HG02759 (cell line): ENCODE measurements at regions not wholly inside any gene's neighbourhood (a gene's known extent, or its start where the extent isn't known, plus 50 kb on each side); places are given as distances from the start of the nearest gene placed in this dataset.
"Not testable (repeated sequence)": the region's sequence is repeated elsewhere in the genome, so short reads cannot be mapped to it uniquely, and the experiment has no call there.

ENCODE experiments used
- ATAC-seq: cut with Tn5 transposase; IDR thresholded peaks from one replicate; pipeline ENCODE4 v1.9.1; 2021; ENCODE audit warnings: mild to moderate bottlenecking, moderate library complexity; ENCODE audit not compliant: unreplicated experiment

- ATAC-seq = no peak
These were observed 1465.7 kb upstream of the DIAPH2 start for GRCh38 chrX:95218976-95219375.

- ATAC-seq = no peak
These were observed 1436.3 kb upstream of the DIAPH2 start for GRCh38 chrX:95248386-95248785.

GRCh38 chrX:95290455-95290854 is 1394.2 kb upstream of the DIAPH2 start:
- no peak for ATAC-seq

DNA sequence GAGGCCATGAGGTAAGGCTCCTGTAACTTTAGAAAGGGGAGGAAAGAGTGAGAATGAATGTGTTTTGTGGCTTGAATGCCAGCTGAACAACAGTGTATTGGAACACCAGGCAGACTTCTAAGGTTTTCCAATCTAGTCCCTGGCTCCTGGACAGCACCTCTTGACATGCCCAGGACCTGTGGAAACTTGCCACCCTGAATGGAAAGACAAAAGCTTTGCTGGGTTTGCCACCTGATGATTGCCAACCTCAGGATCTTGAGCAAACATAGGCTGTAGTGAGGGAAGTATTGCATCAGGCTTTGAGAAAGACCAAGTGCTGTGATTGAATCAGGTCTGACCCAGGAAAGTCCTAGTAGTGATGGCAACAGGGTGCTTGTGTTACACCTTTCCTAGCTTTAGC is 1393.1 kb upstream of the DIAPH2 start:
- no peak for ATAC-seq

DNA sequence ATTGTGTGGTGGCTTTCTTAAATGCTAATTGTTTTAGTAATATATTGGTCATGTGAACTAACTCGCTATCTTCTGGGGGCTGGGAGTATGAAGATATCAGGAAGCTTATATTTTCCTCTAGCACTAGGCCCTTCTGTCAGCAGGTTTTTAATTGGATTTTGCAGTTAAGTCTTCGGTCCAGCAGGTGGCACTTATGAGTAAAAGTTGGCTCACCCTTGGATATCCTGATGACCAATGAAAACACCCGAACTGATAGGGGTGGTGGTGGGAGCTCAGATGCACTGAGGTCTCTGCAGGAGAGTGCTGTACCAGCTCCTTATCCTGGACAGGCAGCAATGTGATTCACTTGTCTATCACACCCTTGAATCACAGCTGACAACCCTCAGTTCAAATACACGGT is 1365.8 kb upstream of the DIAPH2 start:
- no peak for ATAC-seq

DNA sequence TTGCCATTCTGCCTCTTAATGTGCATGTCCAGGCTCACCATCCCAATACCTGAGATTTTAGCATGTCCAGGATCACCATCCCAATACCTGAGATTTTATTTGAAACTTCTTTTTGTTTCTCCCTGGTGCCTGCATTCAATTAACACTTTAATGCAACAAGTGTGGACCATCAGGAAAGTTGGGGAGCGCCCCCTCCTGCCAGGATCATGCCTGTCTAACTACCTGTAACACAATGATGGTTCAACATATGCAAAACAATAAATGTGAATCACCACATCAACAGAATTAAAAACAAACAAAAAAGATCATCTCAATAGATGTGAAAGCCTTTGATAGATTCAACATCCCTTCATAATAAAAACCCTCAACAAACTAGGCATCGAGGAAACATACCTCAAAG is 1359.5 kb upstream of the DIAPH2 start:
- no peak for ATAC-seq

GRCh38 chrX:95330292-95330691 is 1354.3 kb upstream of the DIAPH2 start:
- ATAC-seq = no peak

DNA sequence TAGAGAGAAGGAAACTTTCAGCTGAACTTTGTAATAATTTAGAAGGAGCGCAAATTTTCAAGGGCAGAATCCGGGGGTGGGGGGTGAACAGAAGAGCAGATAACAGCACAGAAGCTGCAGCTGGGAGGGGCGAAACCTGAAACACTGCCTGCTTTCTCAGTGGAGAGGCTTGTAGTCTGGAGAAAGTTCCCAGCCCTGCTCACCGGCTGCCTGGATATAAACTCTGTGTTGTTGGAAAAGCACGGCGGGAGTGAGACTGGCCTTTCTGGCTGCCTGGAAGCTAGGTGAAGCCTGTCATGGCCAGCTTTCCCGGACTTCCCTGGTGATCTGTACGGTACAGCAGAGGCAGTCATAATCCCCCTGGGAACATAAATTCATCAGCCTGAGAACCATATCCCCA is 1352.1 kb upstream of the DIAPH2 start:
- no peak for ATAC-seq

- no peak for ATAC-seq
These were observed 1337.8 kb upstream of the DIAPH2 start for GRCh38 chrX:95346856-95347255.

- no peak for ATAC-seq
These were observed 1333.7 kb upstream of the DIAPH2 start for GRCh38 chrX:95350774-95351488.

DNA sequence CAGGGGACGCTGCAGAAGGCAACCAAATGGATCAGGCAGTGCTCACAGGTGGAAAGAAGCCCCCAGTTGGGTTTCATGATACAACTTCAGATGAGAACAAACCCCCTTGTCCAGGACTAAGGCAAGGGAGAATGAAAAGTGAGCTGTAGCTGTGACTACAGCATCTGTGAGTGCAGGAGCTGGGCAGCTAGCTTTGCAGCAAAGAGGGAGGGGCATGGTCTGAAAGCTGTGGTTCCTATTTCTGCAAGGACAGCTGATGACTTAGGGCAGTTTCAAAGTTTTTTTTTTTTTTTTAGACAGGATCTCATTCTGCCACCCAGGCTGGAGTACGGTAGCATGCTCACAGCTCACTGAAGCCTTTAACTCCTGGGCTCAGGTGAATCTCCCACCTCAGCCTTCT is 1317.4 kb upstream of the DIAPH2 start:
- ATAC-seq = no peak

GRCh38 chrX:95382799-95383198 is 1301.8 kb upstream of the DIAPH2 start:
- ATAC-seq = no peak

GRCh38 chrX:95383778-95384177 is 1300.9 kb upstream of the DIAPH2 start:
- no peak for ATAC-seq

- no peak for ATAC-seq
These were observed 1257.3 kb upstream of the DIAPH2 start for GRCh38 chrX:95427389-95427788.

DNA sequence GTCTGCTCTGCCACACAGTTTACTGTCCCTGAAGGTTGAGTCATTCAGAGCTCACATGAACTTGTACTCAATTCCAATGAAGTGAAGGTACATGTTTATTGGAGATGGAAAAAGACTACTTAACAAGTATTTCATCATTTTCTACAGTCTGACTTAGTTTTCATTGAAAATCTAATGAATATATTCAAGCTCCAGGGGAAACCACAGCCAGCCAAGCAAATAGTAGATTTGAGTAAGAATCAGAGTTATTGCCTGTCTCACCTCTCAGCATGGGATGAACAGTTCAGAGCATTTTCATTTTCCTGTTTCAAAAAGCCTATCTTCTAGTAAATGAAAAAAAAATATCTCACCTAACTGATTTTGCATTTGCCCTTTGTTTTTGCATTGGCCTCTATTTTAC is 1249.4 kb upstream of the DIAPH2 start:
- ATAC-seq = no peak

- no peak for ATAC-seq
These were observed 1242.8 kb upstream of the DIAPH2 start for GRCh38 chrX:95441836-95442235.

DNA sequence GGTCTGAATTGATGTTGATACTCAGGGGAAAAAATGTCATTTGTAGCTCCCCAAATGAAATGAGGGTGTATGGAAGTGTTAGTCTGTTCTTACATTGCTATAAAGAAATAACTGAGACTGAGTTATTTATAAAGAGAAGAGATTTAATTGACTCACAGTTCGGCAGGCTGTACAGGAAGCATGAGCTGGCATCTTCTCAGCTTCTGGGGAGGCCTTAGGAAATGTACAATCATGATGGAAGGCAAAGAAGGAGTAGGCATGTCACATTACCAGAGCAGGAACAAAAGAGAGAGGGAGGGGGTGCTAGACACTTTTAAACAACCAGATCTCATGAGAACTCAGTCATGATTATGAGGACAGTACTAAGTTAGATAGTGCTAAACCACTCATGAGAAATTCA is 1199.9 kb upstream of the DIAPH2 start:
- no peak for ATAC-seq

DNA sequence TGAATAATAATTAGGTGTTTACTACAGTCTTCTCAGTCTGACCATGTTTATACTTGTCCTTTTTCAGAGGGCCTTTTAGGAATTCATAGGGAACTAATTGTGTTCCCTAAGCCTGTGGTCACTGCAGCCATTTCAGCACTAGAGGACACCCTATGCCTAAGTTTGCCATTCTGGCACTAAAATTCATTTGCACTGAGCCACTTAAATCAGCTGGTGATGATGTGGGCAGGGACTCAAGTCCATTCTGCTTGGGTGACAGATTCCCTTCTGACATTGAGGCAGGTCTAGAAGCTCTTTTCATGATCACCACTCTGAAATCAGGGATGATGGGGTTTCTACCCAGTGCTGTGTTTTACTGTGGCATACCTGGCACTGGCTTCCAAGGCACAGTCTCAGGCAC is 1178.9 kb upstream of the DIAPH2 start:
- no peak for ATAC-seq

DNA sequence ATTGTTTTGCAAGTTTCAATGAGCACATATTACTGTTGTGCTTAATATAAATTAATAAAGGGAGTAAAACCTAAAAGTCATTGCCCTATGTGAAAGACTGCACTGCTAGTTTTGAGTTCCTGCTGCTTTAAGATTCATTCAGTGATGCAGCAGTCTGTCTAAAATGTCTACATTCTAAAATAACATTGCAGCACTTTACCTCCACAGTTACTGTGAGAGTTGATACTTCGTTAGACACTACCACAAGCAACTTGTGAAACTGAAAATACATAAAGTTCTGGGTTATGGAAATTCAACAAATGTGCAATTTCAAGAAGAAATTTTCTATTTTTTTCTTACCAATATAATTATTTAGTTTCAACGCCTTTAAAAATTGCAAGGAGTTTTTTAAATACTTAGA is 1175.2 kb upstream of the DIAPH2 start:
- ATAC-seq = no peak

GRCh38 chrX:95524018-95524417 is 1160.6 kb upstream of the DIAPH2 start:
- ATAC-seq = not testable (repeated sequence)

GRCh38 chrX:95536111-95536510 is 1148.5 kb upstream of the DIAPH2 start:
- no peak for ATAC-seq

DNA sequence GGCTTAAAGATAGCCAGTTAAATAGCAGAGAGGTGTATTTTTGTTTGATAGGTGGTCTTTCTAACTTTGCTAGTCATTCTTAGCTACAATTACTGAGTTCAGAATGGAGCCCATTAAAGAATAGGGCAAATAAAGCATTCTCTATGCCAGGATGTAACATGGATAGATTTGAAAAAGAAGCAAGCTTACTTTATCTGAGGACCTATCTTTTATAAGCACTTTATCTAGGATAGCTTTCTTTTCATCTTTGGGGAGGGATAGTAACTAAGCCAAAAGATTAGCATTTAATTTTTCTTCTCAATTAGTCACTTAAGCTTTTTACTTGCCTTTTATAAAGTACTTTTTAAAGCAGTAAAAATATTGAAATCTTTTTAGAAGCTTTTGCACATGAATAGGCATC is 1148.0 kb upstream of the DIAPH2 start:
- no peak for ATAC-seq

DNA sequence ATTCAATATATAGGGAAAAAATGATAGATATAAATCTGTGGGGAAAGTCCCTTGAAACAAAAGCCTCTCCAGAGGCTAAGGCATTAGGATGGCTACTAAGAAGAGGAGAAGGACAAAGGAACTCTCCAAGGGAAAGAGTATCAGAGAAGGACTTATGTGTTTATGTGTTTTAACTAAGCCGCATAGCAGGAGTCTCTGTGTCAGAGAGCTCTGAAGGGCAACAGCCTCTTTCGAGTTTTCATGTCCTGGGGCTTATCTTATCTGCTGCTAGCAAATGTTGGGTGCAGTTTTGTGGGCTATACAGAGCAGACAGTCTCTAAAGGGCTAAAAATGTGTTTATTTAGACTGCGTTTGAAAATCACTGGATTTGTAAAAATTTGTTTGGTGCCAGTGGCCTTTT is 1145.6 kb upstream of the DIAPH2 start:
- ATAC-seq = no peak
